ENCODE measurements at regions not wholly inside any gene's neighbourhood (a gene's known extent, or its start where the extent isn't known, plus 50 kb on each side); places are given as distances from the start of the nearest gene placed in this dataset.

GRCh38 chrX:11888421-11888820, 130.4 kb downstream of the MSL3 start:
- H2AFZ ChIP-seq (ENCODE audit: control insufficient read depth, low read length) = no peak overlapping the region
- H3K9me1 ChIP-seq (ENCODE audit: control insufficient read depth, extremely low read depth, insufficient read depth, low read length) = no peaks in the 10 kb centered on the region
- H3K79me2 ChIP-seq (ENCODE audit: control insufficient read depth, insufficient read depth, low read length) = no peaks in the 10 kb centered on the region
- H4K20me1 ChIP-seq (ENCODE audit: control insufficient read depth, extremely low read depth, insufficient read depth, low read length) = no peaks in the 10 kb centered on the region
- dilution Hi-C loops (cut with MboI; ENCODE audit: extremely low pct_ligation_motif_present, low sequenced_read_pairs) = no loop called here
- TF ChIP-seq EZH2 (IDR thresholded peaks at IDR 0.05; ENCODE audit: low read length) (no peak), CTCF (optimal IDR thresholded peaks at IDR 0.05 in 1 of 3, IDR thresholded peaks at IDR 0.05 in 1 of 3, conservative IDR thresholded peaks at IDR 0.05 in 1 of 3; ENCODE audit: extremely low read depth in 1 of 3, insufficient read depth in 2 of 3, low read length in 3 of 3) (no peak)
- no peaks in the 10 kb centered on the region for H3K27me3 ChIP-seq (ENCODE audit: control insufficient read depth, extremely low read depth, insufficient read depth, low read length)
- no peaks in the 10 kb centered on the region for H3K36me3 ChIP-seq (ENCODE audit: control insufficient read depth in 2 of 2, extremely low read depth in 1 of 2, insufficient read depth in 2 of 2, low read length in 2 of 2)
- DNase-seq (ENCODE audit: low read depth, low spot score) = peak; percentile 25
- no peak overlapping the region for H3K4me3 ChIP-seq (ENCODE audit: control insufficient read depth in 2 of 3, extremely low read depth in 1 of 3, insufficient read depth in 2 of 3, low read depth in 1 of 3, low read length in 3 of 3)
- no peaks in the 10 kb centered on the region for H3K9me3 ChIP-seq (ENCODE audit: control insufficient read depth, low read depth, low read length)
- no peak overlapping the region for H3K9ac ChIP-seq (ENCODE audit: control insufficient read depth, extremely low read depth, insufficient read depth, low read length)
- no peak overlapping the region for H3K4me2 ChIP-seq (ENCODE audit: control insufficient read depth, extremely low read depth, insufficient read depth, low read depth, low read length)
- H3K27ac ChIP-seq (ENCODE audit: control insufficient read depth, insufficient read depth, low read length) = peak overlapping the region; percentile 75
- no peak for FAIRE-seq
- H3K4me1 ChIP-seq (ENCODE audit: control insufficient read depth, extremely low read depth, insufficient read depth, low read length) = peaks cover 28% of the 10 kb centered on the region

DNA sequence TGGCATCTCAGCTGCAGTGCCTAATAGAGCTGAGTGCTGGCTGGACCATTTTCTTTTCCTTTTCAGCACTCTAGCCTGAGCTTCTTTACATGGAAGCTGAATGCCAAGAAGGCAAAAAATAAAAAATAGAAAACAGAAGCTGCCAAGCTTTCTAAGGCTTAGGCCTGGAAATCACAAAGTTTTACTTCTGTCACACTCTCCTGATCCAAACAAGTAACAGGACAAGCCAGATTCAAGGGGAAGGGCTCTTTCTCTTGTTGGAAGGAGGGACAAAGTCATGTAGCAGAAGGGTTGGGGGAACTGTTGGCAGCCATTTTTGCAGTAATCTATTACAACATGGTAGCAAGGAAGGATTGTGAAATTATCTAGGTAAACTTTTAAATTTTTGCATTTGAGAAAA, 131.8 kb downstream of the MSL3 start:
- DNase-seq (ENCODE audit: low read depth, low spot score) (no peak), FAIRE-seq (no peak)
- dilution Hi-C loops (cut with MboI; ENCODE audit: extremely low pct_ligation_motif_present, low sequenced_read_pairs) = no loop called here
- H2AFZ ChIP-seq (ENCODE audit: control insufficient read depth, low read length) = no peak overlapping the region
- no peak overlapping the region for H3K4me2 ChIP-seq (ENCODE audit: control insufficient read depth, extremely low read depth, insufficient read depth, low read depth, low read length)
- H3K36me3 ChIP-seq (ENCODE audit: control insufficient read depth in 2 of 2, extremely low read depth in 1 of 2, insufficient read depth in 2 of 2, low read length in 2 of 2) = no peaks in the 10 kb centered on the region
- no peaks in the 10 kb centered on the region for H4K20me1 ChIP-seq (ENCODE audit: control insufficient read depth, extremely low read depth, insufficient read depth, low read length)
- H3K27me3 ChIP-seq (ENCODE audit: control insufficient read depth, extremely low read depth, insufficient read depth, low read length) = no peaks in the 10 kb centered on the region
- H3K9ac ChIP-seq (ENCODE audit: control insufficient read depth, extremely low read depth, insufficient read depth, low read length) = no peak overlapping the region
- peaks cover 40% of the 10 kb centered on the region for H3K4me1 ChIP-seq (ENCODE audit: control insufficient read depth, extremely low read depth, insufficient read depth, low read length)
- no peaks in the 10 kb centered on the region for H3K9me1 ChIP-seq (ENCODE audit: control insufficient read depth, extremely low read depth, insufficient read depth, low read length)
- H3K9me3 ChIP-seq (ENCODE audit: control insufficient read depth, low read depth, low read length) = no peaks in the 10 kb centered on the region
- H3K4me3 ChIP-seq (ENCODE audit: control insufficient read depth in 2 of 3, extremely low read depth in 1 of 3, insufficient read depth in 2 of 3, low read depth in 1 of 3, low read length in 3 of 3) = no peak overlapping the region
- TF ChIP-seq EZH2 (IDR thresholded peaks at IDR 0.05; ENCODE audit: low read length) (no peak), CTCF (optimal IDR thresholded peaks at IDR 0.05 in 1 of 3, IDR thresholded peaks at IDR 0.05 in 1 of 3, conservative IDR thresholded peaks at IDR 0.05 in 1 of 3; ENCODE audit: extremely low read depth in 1 of 3, insufficient read depth in 2 of 3, low read length in 3 of 3) (no peak)
- no peak overlapping the region for H3K27ac ChIP-seq (ENCODE audit: control insufficient read depth, insufficient read depth, low read length)
- H3K79me2 ChIP-seq (ENCODE audit: control insufficient read depth, insufficient read depth, low read length) = no peaks in the 10 kb centered on the region
